Activated T-cell treated with anti-CD3 and anti-CD28 coated beads, Interleukin-2, amount 50 U/mL, for 1 hour (primary cell): ENCODE measurements at regions not wholly inside any gene's neighbourhood (a gene's known extent, or its start where the extent isn't known, plus 50 kb on each side); places are given as distances from the start of the nearest gene placed in this dataset.
A peak's percentile ranks its signal among the peaks of the same experiment; 100 is the strongest.

Experiments used
- DNase-seq: peaks from one replicate; pipeline ENCODE4 v3.0.0-alpha.2; 2020

- DNase-seq: no peak
These were observed 96.0 kb upstream of the IKZF1 start for GRCh38 chr7:50208378-50208982.

- DNase-seq: no peak
These were observed 96.7 kb upstream of the IKZF1 start for GRCh38 chr7:50207686-50208255.

- DNase-seq: no peak
These were observed 97.3 kb upstream of the IKZF1 start for GRCh38 chr7:50207251-50207564.

DNA sequence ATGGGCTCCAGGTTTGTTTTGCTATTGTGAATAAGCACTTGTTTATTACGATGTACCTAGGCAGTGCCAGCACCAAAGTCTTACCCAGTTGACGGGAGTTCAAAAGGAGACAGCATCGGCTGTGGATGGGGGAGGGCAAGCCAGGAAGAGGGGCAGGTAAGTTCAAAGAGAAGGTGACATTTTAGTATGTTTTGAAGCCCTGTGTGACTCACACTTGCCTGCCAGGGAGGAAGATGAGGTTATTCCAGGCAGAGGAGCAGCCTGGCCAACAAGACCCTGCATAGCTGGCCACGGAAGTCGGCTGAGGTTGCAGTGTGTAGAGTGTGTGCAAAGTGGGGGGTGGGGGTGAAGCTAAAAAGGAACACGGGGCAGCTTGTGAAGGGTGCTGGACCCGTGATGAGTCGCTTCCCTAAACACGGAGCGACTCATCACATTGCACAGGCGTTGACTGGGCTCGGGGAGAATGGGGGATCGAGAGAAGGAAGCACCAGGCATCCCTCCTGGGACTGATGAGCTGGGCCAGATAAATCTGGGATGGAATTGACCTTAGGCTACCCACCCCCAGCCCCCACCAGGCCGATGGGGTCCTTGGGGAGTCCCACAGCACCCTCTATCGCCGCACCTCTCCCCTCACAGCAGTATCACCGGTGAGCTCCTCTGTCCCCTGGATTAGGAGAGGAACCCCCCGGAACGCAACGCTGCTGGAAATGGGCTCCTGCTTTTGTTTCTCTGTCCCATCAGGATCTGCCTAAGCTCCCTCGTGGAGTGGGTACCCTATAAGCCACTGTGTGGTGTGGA is 97.9 kb upstream of the IKZF1 start:
- DNase-seq: peak; percentile 76

DNA sequence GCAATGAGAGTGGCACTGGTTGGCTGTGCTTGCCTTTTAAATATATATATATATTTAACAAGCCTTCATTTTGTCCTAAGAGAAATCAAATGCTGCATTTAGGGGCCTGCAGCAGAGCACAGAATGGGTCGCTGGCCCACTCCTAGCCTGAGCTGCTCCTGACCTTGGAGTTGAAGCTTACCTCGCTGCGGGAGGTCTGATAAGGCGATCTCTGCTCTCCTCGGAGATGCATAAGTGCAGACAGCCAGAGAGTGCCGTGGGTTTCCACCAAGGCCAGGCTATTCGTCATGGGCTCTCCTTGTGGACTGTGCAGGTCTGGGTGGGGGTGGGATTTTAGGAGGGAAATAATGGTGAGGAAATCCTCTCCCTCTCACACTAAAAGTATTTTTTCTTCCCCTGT is 99.5 kb upstream of the IKZF1 start:
- DNase-seq: no peak

DNA sequence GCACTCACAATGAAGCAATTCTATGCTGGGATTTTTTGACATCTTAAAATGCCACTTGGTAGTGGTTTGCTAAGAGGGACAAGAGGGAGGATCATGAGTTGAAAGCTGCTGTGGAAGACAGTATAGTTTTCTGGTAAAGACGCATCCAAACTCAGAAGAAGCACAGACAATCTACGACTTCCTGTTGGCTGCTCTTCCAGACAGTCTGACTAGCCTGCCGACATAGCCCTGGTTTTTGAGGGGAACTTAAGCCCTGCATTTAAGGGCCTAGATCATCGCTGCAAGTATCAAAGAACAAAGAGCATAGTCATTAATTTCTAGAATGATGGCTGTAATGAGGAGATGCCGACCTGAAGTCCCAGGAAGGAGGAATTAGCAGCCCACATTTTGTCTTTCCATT is 99.9 kb upstream of the IKZF1 start:
- DNase-seq: no peak

- DNase-seq: no peak
These were observed 101.0 kb upstream of the IKZF1 start for GRCh38 chr7:50203521-50203920.

- DNase-seq: no peak
These were observed 102.4 kb upstream of the IKZF1 start for GRCh38 chr7:50202052-50202555.

GRCh38 chr7:50199824-50200223 is 104.7 kb upstream of the IKZF1 start:
- DNase-seq: no peak

- DNase-seq: peak; percentile 58
These were observed 104.5 kb upstream of the ZPBP start for GRCh38 chr7:50197549-50197948.

GRCh38 chr7:50196719-50197118 is 103.7 kb upstream of the ZPBP start:
- no peak for DNase-seq

DNA sequence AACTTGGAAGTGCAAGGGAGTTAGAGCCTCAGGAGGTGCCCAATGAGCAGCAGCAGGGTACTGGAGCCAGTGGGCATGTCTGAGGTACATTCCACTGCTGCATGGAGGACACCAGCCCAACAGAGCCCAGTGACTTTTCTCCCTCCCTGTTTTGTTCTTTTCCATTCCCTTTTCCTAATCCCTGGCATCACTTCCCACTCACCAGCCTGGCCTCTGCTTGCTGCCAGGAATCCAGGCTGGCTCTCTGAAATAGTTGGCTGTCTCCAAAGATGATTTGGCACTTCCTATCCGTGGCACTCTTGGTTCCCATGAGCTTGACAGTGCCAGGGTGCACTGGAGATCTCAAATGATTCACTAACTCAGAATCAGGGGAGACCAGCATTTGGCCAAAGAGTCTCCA is 97.7 kb upstream of the ZPBP start:
- no peak for DNase-seq

DNA sequence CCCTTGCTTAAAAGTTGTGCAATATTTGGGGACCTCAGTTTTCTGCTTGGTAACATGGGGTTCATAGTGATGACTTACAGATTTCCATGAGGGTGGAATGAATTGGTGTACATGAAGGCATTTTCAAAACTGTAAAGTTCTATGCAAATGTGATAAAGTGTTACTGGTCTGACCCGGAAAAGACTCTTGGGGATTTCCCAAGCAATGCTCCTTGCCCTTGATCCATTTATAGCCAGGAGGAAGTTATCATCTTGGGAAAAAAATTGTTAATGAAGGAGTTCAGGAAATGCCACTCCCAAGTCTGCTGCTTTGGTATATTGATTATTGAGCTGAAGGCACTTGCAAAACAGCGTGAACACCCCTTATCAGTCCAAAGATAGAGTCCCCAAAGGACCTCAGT is 96.3 kb upstream of the ZPBP start:
- DNase-seq: no peak

GRCh38 chr7:50185951-50186682 is 93.1 kb upstream of the ZPBP start:
- DNase-seq: no peak

DNA sequence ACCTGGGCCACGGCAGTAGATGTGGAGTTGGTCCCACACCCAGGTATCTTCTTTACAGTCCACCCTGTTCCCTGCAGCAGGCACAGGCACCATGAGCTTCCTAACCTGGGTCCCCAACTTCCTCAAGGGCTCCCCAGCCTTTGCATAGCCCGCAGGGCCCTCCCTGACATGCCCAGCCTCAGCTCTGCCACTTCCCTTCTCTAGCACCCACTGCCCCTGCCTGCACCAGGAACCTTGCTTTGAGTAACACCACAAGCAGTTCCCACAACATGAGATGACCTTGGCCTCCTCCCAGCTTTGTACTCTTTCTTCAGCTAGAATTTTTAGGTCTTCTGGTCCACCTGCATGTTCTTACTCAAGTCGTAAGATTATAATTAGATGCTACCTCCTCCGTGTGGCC is 92.2 kb upstream of the ZPBP start:
- no peak for DNase-seq

- no peak for DNase-seq
These were observed 91.4 kb upstream of the ZPBP start for GRCh38 chr7:50184271-50184990.

DNA sequence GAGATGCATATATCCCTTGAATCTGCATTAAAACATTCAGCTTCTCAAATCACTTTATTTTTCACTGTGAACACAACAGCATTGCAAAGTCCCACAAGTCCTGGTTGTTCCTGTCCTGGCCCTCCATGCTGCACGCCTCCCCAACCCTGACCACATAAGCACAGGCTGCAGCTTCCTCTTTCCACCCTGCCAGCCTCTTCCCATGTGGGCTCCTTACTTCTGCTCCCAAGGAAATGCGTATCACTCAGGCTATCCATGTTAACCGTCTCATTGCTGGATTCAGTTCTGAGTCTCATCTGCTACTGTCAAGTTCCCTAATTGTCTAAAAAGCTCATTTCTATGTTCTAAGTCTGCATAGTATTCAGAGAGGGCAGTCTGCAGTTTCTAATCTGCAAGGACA is 89.7 kb upstream of the ZPBP start:
- DNase-seq: no peak

GRCh38 chr7:50181081-50181480 is 88.0 kb upstream of the ZPBP start:
- no peak for DNase-seq

DNA sequence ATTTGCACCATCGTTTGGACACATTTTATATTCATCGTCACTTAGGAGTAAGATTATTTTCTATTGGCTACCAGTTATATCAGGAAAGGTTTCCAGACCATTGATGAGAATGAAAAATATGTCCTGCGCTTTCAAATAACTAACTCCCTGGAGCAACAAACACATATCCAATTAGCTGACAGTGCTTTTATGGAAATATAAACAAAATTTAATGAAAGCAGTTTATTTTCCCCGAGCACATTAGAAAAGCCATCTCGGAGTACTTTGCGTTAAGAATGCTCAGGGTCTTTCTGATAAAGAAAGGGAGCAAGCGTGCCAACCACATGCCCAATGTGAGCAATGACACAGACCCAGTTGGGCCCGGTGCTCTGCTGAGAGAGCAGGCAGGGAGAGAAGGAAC is 85.1 kb upstream of the ZPBP start:
- no peak for DNase-seq

DNA sequence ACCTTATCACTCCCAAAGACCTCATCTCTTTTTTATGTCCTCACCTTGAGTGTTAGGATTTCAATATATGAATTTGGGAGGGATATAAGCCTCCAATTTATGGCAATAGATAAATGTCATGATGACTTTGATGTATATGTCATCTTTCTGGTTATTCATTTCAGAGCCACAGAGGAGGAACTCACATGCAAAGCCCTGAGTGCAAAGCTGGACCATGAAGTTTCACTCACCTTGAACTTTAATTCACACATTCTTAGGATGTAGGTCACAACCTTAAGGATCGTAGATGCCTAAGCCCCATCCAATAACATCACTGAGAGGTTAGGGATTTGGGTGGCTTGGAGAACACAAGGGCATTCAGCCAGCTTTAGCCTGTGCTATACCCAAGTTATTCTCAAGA is 81.9 kb upstream of the ZPBP start:
- no peak for DNase-seq

GRCh38 chr7:50166997-50167965 is 74.2 kb upstream of the ZPBP start:
- peak; percentile 30 for DNase-seq
